ENCODE measurements at regions not wholly inside any gene's neighbourhood (a gene's known extent, or its start where the extent isn't known, plus 50 kb on each side); places are given as distances from the start of the nearest gene placed in this dataset.

DNA sequence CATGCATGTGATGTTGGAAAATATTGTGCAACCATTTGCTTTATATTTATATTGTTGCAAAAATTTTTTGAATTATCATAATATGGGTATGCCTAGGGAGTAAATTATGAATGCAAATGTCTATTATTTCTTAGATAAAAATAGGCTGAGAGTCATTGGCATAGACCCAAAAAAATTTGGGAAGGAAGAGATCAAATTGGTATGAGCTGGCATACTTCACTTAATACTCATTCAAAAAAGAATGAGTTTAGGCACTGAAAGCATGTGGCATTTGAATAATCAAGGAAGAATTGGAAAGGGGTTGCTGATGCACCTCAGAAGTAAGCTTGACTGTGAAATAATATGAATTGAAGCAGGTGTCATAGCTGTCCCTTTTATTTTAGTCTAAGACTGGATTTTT, 764.0 kb upstream of the DPPA4 start (continued):
- TF ChIP-seq CUX1 (CRISPR knock-in tag; IDR thresholded peaks at IDR 0.05) (no peak), JUN (IDR thresholded peaks at IDR 0.05; ENCODE audit: borderline replicate concordance, low read depth, low read length) (no peak), JUN (CRISPR knock-in tag; IDR thresholded peaks at IDR 0.05; ENCODE audit: borderline replicate concordance) (no peak), EP400 (IDR thresholded peaks at IDR 0.05) (no peak), MTA3 (IDR thresholded peaks at IDR 0.05; ENCODE audit: borderline replicate concordance) (no peak)

DNA sequence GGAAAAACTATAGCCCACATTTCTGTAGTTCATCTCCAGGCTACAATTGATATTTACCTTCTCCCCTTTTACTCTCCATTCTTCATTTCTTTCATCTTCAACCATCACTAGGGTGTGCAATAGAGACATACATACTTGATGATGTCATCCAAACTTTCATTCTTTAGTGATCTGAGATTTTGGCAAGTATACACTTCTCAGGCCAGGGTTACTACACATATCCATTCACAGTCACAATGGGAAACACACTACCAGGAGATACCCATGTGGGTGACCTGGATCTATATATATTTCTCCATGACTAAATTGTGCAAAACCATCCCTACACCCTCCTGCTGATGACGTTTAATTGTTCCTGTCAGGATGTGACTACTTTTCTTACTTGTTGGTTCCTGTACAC, 769.5 kb upstream of the DPPA4 start:
- FAIRE-seq: no peak
- intact Hi-C loops (cut with micrococcal nuclease): no loop called here
- POLR2A ChIA-PET: no interaction called here
- H4K20me1 ChIP-seq (replicated peaks; ENCODE audit: control insufficient read depth, insufficient read depth, low read length): no peaks in the 10 kb centered on the region
- no peak overlapping the region for H3K27ac ChIP-seq (ENCODE audit: extremely low read depth, low read depth, low read length)
- H3K9me3 ChIP-seq (replicated peaks; ENCODE audit: control insufficient read depth, insufficient read depth, low read depth, low read length): no peaks in the 10 kb centered on the region
- no TSS peak for BruUV-seq (replicated peaks)
- no peak overlapping the region for H3K9ac ChIP-seq (ENCODE audit: insufficient read depth in 1 of 2, low read depth in 2 of 2, low read length in 2 of 2)
- CTCF ChIA-PET (ENCODE audit: low intra/inter-chr PET ratio): no interaction called here
- H3K4me3 ChIP-seq: no peak overlapping the region
- no peaks in the 10 kb centered on the region for H3K79me2 ChIP-seq (ENCODE audit: control insufficient read depth, insufficient read depth, low read length)
- no peaks in the 10 kb centered on the region for H3K36me3 ChIP-seq (ENCODE audit: control insufficient read depth, insufficient read depth, low read length)
- no peaks in the 10 kb centered on the region for H3K9me1 ChIP-seq (ENCODE audit: control insufficient read depth, insufficient read depth, low read length)
- 0% methylated on average over 1 of the region's 1 CpG for WGBS (ENCODE audit: insufficient coverage, low coverage, missing lambda C conversion rate)
- no peak overlapping the region for H2AFZ ChIP-seq (ENCODE audit: low read depth, low read length)
- in situ Hi-C loops (cut with MboI): no loop called here
- no peak for ATAC-seq
- H3K27me3 ChIP-seq (ENCODE audit: control insufficient read depth in 2 of 2, insufficient read depth in 2 of 2, low read length in 2 of 2): no peaks in the 10 kb centered on the region
- DNase-seq (ENCODE audit: extremely low read depth in 1 of 4, low spot score in 3 of 4): no peak
- H3K4me2 ChIP-seq (ENCODE audit: insufficient read depth, low read length): no peak overlapping the region
- no peaks in the 10 kb centered on the region for H3K4me1 ChIP-seq (replicated peaks in 1 of 2; ENCODE audit: control insufficient read depth in 2 of 2, insufficient read depth in 2 of 2, low read length in 2 of 2)
- no peak for TF ChIP-seq ZNF3 (CRISPR knock-in tag; IDR thresholded peaks at IDR 0.05)
- TF ChIP-seq ZBTB49 (CRISPR knock-in tag; IDR thresholded peaks at IDR 0.05; ENCODE audit: borderline replicate concordance): no peak
- no peak for TF ChIP-seq PTRF (tag; IDR thresholded peaks at IDR 0.05)
- TF ChIP-seq NCOA1 (IDR thresholded peaks at IDR 0.05; ENCODE audit: low read depth): no peak

Measured in K562 (cell line).